ENCODE measurements at regions not wholly inside any gene's neighbourhood (a gene's known extent, or its start where the extent isn't known, plus 50 kb on each side); places are given as distances from the start of the nearest gene placed in this dataset.

GRCh38 chr2:18218160-18218933, 339.9 kb downstream of the KCNS3 start:
- DNase-seq (no peak), ATAC-seq (replicated peaks in 1 of 4) (no peak)
- Histone ChIP-seq H3K27ac (ENCODE audit: low read length) (no peak overlapping the region), H3K4me3 (ENCODE audit: control insufficient read depth in 1 of 2, extremely low read depth in 1 of 2, low read length in 1 of 2) (no peak overlapping the region), H3K27me3 (replicated peaks in 1 of 2; ENCODE audit: control insufficient read depth in 2 of 2, extremely low read depth in 1 of 2, insufficient read depth in 2 of 2, low read length in 1 of 2) (no peaks in the 10 kb centered on the region), H3K9me3 (no peaks in the 10 kb centered on the region), H3K36me3 (ENCODE audit: control insufficient read depth in 2 of 2, extremely low read depth in 1 of 2, insufficient read depth in 1 of 2, low read length in 1 of 2) (no peaks in the 10 kb centered on the region), H3K4me1 (ENCODE audit: control insufficient read depth in 1 of 2, extremely low read depth in 1 of 2, insufficient read depth in 2 of 2, low read length in 2 of 2) (no peaks in the 10 kb centered on the region)
- ChIA-PET POLR2A (no interaction called here), CTCF (no interaction called here)
- WGBS (ENCODE audit: insufficient coverage) = 72% methylated on average over 3 of the region's 7 CpGs
- H3K4me3 Mint-ChIP-seq = no peak overlapping the region
- H3K9me3 Mint-ChIP-seq = no peaks in the 10 kb centered on the region
- no peak overlapping the region for H3K27ac Mint-ChIP-seq
- H3K27me3 Mint-ChIP-seq = peaks cover 1 to 3% of the 10 kb centered on the region in 2 donors
- H3K4me1 Mint-ChIP-seq = no peaks in the 10 kb centered on the region
- H3K36me3 Mint-ChIP-seq = no peaks in the 10 kb centered on the region

GRCh38 chr2:18214936-18215335, 336.5 kb downstream of the KCNS3 start:
- whole genome bisulfite sequencing (ENCODE audit: insufficient coverage) = no CpG with 5 or more reads among the region's 2 CpGs
- ChIA-PET CTCF (no interaction called here), POLR2A (no interaction called here)
- no peak overlapping the region for H3K4me3 Mint-ChIP-seq
- Histone ChIP-seq H3K4me1 (ENCODE audit: control insufficient read depth in 1 of 2, extremely low read depth in 1 of 2, insufficient read depth in 2 of 2, low read length in 2 of 2) (no peaks in the 10 kb centered on the region), H3K9me3 (no peaks in the 10 kb centered on the region), H3K27me3 (replicated peaks in 1 of 2; ENCODE audit: control insufficient read depth in 2 of 2, extremely low read depth in 1 of 2, insufficient read depth in 2 of 2, low read length in 1 of 2) (no peaks in the 10 kb centered on the region), H3K36me3 (ENCODE audit: control insufficient read depth in 2 of 2, extremely low read depth in 1 of 2, insufficient read depth in 1 of 2, low read length in 1 of 2) (no peaks in the 10 kb centered on the region), H3K27ac (ENCODE audit: low read length) (no peak overlapping the region), H3K4me3 (ENCODE audit: control insufficient read depth in 1 of 2, extremely low read depth in 1 of 2, low read length in 1 of 2) (no peak overlapping the region)
- no peaks in the 10 kb centered on the region for H3K9me3 Mint-ChIP-seq
- no peaks in the 10 kb centered on the region for H3K4me1 Mint-ChIP-seq
- DNase-seq (no peak), ATAC-seq (replicated peaks in 1 of 4) (no peak)
- no peak overlapping the region for H3K27ac Mint-ChIP-seq
- no peaks in the 10 kb centered on the region for H3K36me3 Mint-ChIP-seq
- peaks cover 1 to 3% of the 10 kb centered on the region in 2 donors for H3K27me3 Mint-ChIP-seq

GRCh38 chr2:18213986-18214385, 335.5 kb downstream of the KCNS3 start:
- POLR2A ChIA-PET = no interaction called here
- Mint-ChIP-seq H3K27ac (no peak overlapping the region), H3K4me1 (no peaks in the 10 kb centered on the region), H3K27me3 (peaks cover 1 to 3% of the 10 kb centered on the region in 2 donors), H3K9me3 (no peaks in the 10 kb centered on the region), H3K4me3 (no peak overlapping the region), H3K36me3 (no peaks in the 10 kb centered on the region)
- WGBS (ENCODE audit: insufficient coverage) = 100% methylated on average over 6 of the region's 11 CpGs
- Histone ChIP-seq H3K27ac (ENCODE audit: low read length) (no peak overlapping the region), H3K27me3 (replicated peaks in 1 of 2; ENCODE audit: control insufficient read depth in 2 of 2, extremely low read depth in 1 of 2, insufficient read depth in 2 of 2, low read length in 1 of 2) (no peaks in the 10 kb centered on the region), H3K36me3 (ENCODE audit: control insufficient read depth in 2 of 2, extremely low read depth in 1 of 2, insufficient read depth in 1 of 2, low read length in 1 of 2) (no peaks in the 10 kb centered on the region), H3K4me3 (ENCODE audit: control insufficient read depth in 1 of 2, extremely low read depth in 1 of 2, low read length in 1 of 2) (no peak overlapping the region), H3K9me3 (no peaks in the 10 kb centered on the region), H3K4me1 (ENCODE audit: control insufficient read depth in 1 of 2, extremely low read depth in 1 of 2, insufficient read depth in 2 of 2, low read length in 2 of 2) (no peaks in the 10 kb centered on the region)
- CTCF ChIA-PET = no interaction called here
- ATAC-seq (replicated peaks in 1 of 4) (no peak), DNase-seq (no peak)

- H3K4me1 Mint-ChIP-seq = no peaks in the 10 kb centered on the region
- H3K4me3 Mint-ChIP-seq = no peak overlapping the region
- H3K4me1 ChIP-seq (ENCODE audit: control insufficient read depth in 1 of 2, extremely low read depth in 1 of 2, insufficient read depth in 2 of 2, low read length in 2 of 2) = no peaks in the 10 kb centered on the region
These were observed 331.6 kb downstream of the KCNS3 start for GRCh38 chr2:18209934-18210639.

GRCh38 chr2:18208956-18209355, 330.5 kb downstream of the KCNS3 start:
- H3K27me3 Mint-ChIP-seq = no peaks in the 10 kb centered on the region
- POLR2A ChIA-PET = interaction anchor here in 1 of 2 donors (0.5 kb wide), 1 partner anchor 776 kb away, joined by 3 read pairs; no protein-coding TSS in a partner anchor

More at GRCh38 chr2:18209934-18210639, 331.6 kb downstream of the KCNS3 start:
- no peaks in the 10 kb centered on the region for H3K36me3 ChIP-seq (ENCODE audit: control insufficient read depth in 2 of 2, extremely low read depth in 1 of 2, insufficient read depth in 1 of 2, low read length in 1 of 2)
- H3K27me3 ChIP-seq (replicated peaks in 1 of 2; ENCODE audit: control insufficient read depth in 2 of 2, extremely low read depth in 1 of 2, insufficient read depth in 2 of 2, low read length in 1 of 2) = no peaks in the 10 kb centered on the region
- ATAC-seq (replicated peaks in 1 of 4) = no peak
- H3K27ac Mint-ChIP-seq = no peak overlapping the region
- H3K27ac ChIP-seq (ENCODE audit: low read length) = no peak overlapping the region
- H3K9me3 ChIP-seq = no peaks in the 10 kb centered on the region
- H3K27me3 Mint-ChIP-seq = no peaks in the 10 kb centered on the region
- ChIA-PET CTCF (no interaction called here), POLR2A (no interaction called here)
- H3K36me3 Mint-ChIP-seq = no peaks in the 10 kb centered on the region
- no peak for DNase-seq
- peaks cover 0 to 4% (median 0%) of the 10 kb centered on the region in 3 donors for H3K9me3 Mint-ChIP-seq
- no peak overlapping the region for H3K4me3 ChIP-seq (ENCODE audit: control insufficient read depth in 1 of 2, extremely low read depth in 1 of 2, low read length in 1 of 2)
- 20% methylated on average over 1 of the region's 4 CpGs for WGBS (ENCODE audit: insufficient coverage)

GRCh38 chr2:18200771-18201170, 322.3 kb downstream of the KCNS3 start:
- Histone ChIP-seq H3K4me1 (ENCODE audit: control insufficient read depth in 1 of 2, extremely low read depth in 1 of 2, insufficient read depth in 2 of 2, low read length in 2 of 2) (no peaks in the 10 kb centered on the region), H3K27ac (ENCODE audit: low read length) (no peak overlapping the region), H3K36me3 (ENCODE audit: control insufficient read depth in 2 of 2, extremely low read depth in 1 of 2, insufficient read depth in 1 of 2, low read length in 1 of 2) (no peaks in the 10 kb centered on the region), H3K9me3 (no peaks in the 10 kb centered on the region), H3K27me3 (replicated peaks in 1 of 2; ENCODE audit: control insufficient read depth in 2 of 2, extremely low read depth in 1 of 2, insufficient read depth in 2 of 2, low read length in 1 of 2) (peaks cover 0 to 3% of the 10 kb centered on the region in 2 experiments), H3K4me3 (ENCODE audit: control insufficient read depth in 1 of 2, extremely low read depth in 1 of 2, low read length in 1 of 2) (no peak overlapping the region)
- no peak for DNase-seq
- H3K36me3 Mint-ChIP-seq = no peaks in the 10 kb centered on the region
- WGBS (ENCODE audit: insufficient coverage) = 78% methylated on average over 1 of the region's 1 CpG
- no peak overlapping the region for H3K27ac Mint-ChIP-seq
- ATAC-seq (replicated peaks in 1 of 4) = no peak
- POLR2A ChIA-PET = no interaction called here
- H3K27me3 Mint-ChIP-seq = peaks cover 4 to 11% of the 10 kb centered on the region in 2 donors
- CTCF ChIA-PET = no interaction called here
- no peaks in the 10 kb centered on the region for H3K4me1 Mint-ChIP-seq
- peaks cover 0 to 6% (median 3%) of the 10 kb centered on the region in 3 donors for H3K9me3 Mint-ChIP-seq
- H3K4me3 Mint-ChIP-seq = no peak overlapping the region

More at GRCh38 chr2:18208956-18209355, 330.5 kb downstream of the KCNS3 start:
- Mint-ChIP-seq H3K4me1 (no peaks in the 10 kb centered on the region), H3K9me3 (peaks cover 0 to 4% (median 3%) of the 10 kb centered on the region in 3 donors), H3K36me3 (no peaks in the 10 kb centered on the region), H3K27ac (no peak overlapping the region), H3K4me3 (no peak overlapping the region)
- no peaks in the 10 kb centered on the region for H3K27me3 ChIP-seq (replicated peaks in 1 of 2; ENCODE audit: control insufficient read depth in 2 of 2, extremely low read depth in 1 of 2, insufficient read depth in 2 of 2, low read length in 1 of 2)
- no peak overlapping the region for H3K27ac ChIP-seq (ENCODE audit: low read length)
- H3K4me1 ChIP-seq (ENCODE audit: control insufficient read depth in 1 of 2, extremely low read depth in 1 of 2, insufficient read depth in 2 of 2, low read length in 2 of 2) = no peaks in the 10 kb centered on the region
- CTCF ChIA-PET = no interaction called here
- no peaks in the 10 kb centered on the region for H3K9me3 ChIP-seq
- no peak overlapping the region for H3K4me3 ChIP-seq (ENCODE audit: control insufficient read depth in 1 of 2, extremely low read depth in 1 of 2, low read length in 1 of 2)
- no peak for ATAC-seq (replicated peaks in 1 of 4)
- no peak for DNase-seq
- no CpG with 5 or more reads among the region's 1 CpG for WGBS (ENCODE audit: insufficient coverage)
- H3K36me3 ChIP-seq (ENCODE audit: control insufficient read depth in 2 of 2, extremely low read depth in 1 of 2, insufficient read depth in 1 of 2, low read length in 1 of 2) = no peaks in the 10 kb centered on the region
